Right atrium auricular region (tissue), 2 donors: ENCODE measurements at regions not wholly inside any gene's neighbourhood (a gene's known extent, or its start where the extent isn't known, plus 50 kb on each side); places are given as distances from the start of the nearest gene placed in this dataset.

ENCODE experiments used
- DNase-seq: peaks from one replicate; pipeline ENCODE4 v3.0.0-alpha.2; 2019; ENCODE audit warnings: low spot score
- H3K27ac ChIP-seq, 2 donors: fragments of 200-600 bp; sonication (generic); 1 replicate in 1 of 2; 2 replicates in 1 of 2; pipeline ENCODE4 v1.5.1; 2016 to 2019
- H3K27me3 ChIP-seq, 2 donors: fragments of 200-600 bp; sonication (generic); one replicate each; pipeline versions ENCODE4 v1.5.1 to v1.6.0; 2017 to 2019
- H3K36me3 ChIP-seq: fragments of 200-600 bp; sonication (generic); one replicate; pipeline ENCODE4 v1.5.1; 2016
- H3K4me1 ChIP-seq, 2 donors: fragments of 200-600 bp; sonication (generic); one replicate each; pipeline versions ENCODE4 v1.5.1 to v1.6.0; 2017 to 2019
- H3K4me3 ChIP-seq, 2 donors: fragments of 200-600 bp; sonication (generic); 1 replicate in 1 of 2; 2 replicates in 1 of 2; pipeline ENCODE4 v1.5.1; 2017 to 2019; ENCODE audit warnings: mild to moderate bottlenecking in 1 of 2, moderate library complexity in 1 of 2
- H3K9me3 ChIP-seq, 2 donors: fragments of 200-600 bp; sonication (generic); one replicate each; pipeline ENCODE4 v1.5.1; 2019
- CTCF ChIP-seq, 2 donors: fragments of 200-600 bp; sonication (generic); IDR thresholded peaks; one replicate each; pipeline ENCODE4 v1.5.1; 2019; ENCODE audit warnings: antibody characterized with exemption in 2 of 2

GRCh38 chr6:84455511-84456029 lies 228.1 kb upstream of the CEP162 start:
- Histone ChIP-seq H3K27ac (no peak overlapping the region), H3K36me3 (no peaks in the 10 kb centered on the region), H3K4me1 (no peaks in the 10 kb centered on the region), H3K4me3 (no peak overlapping the region), H3K9me3 (no peaks in the 10 kb centered on the region), H3K27me3 (no peaks in the 10 kb centered on the region)
- DNase-seq: no peak
- no peak for TF ChIP-seq CTCF (IDR thresholded peaks at IDR 0.05)

GRCh38 chr6:84453499-84453898 lies 226.1 kb upstream of the CEP162 start:
- H3K4me3 ChIP-seq: no peak overlapping the region
- H3K9me3 ChIP-seq: no peaks in the 10 kb centered on the region

GRCh38 chr6:84450018-84450417 lies 222.6 kb upstream of the CEP162 start:
- no peak overlapping the region for H3K27ac ChIP-seq
- DNase-seq: no peak
- H3K4me3 ChIP-seq: no peak overlapping the region
- H3K9me3 ChIP-seq: no peaks in the 10 kb centered on the region
- H3K4me1 ChIP-seq: no peaks in the 10 kb centered on the region
- no peaks in the 10 kb centered on the region for H3K27me3 ChIP-seq
- no peaks in the 10 kb centered on the region for H3K36me3 ChIP-seq
- TF ChIP-seq CTCF (IDR thresholded peaks at IDR 0.05): no peak

More at GRCh38 chr6:84453499-84453898, 226.1 kb upstream of the CEP162 start:
- Histone ChIP-seq H3K27ac (no peak overlapping the region), H3K36me3 (no peaks in the 10 kb centered on the region), H3K27me3 (no peaks in the 10 kb centered on the region), H3K4me1 (no peaks in the 10 kb centered on the region)
- TF ChIP-seq CTCF (IDR thresholded peaks at IDR 0.05): no peak
- no peak for DNase-seq

- H3K27ac ChIP-seq: no peak overlapping the region
- DNase-seq: no peak
- no peaks in the 10 kb centered on the region for H3K9me3 ChIP-seq
- H3K36me3 ChIP-seq: no peaks in the 10 kb centered on the region
- no peak overlapping the region for H3K4me3 ChIP-seq
- no peaks in the 10 kb centered on the region for H3K4me1 ChIP-seq
- no peak for TF ChIP-seq CTCF (IDR thresholded peaks at IDR 0.05)
- no peaks in the 10 kb centered on the region for H3K27me3 ChIP-seq
Observed at GRCh38 chr6:84449220-84449619, 221.8 kb upstream of the CEP162 start.

GRCh38 chr6:84448331-84448730 lies 220.9 kb upstream of the CEP162 start:
- Histone ChIP-seq H3K4me3 (no peak overlapping the region), H3K4me1 (no peaks in the 10 kb centered on the region), H3K36me3 (no peaks in the 10 kb centered on the region), H3K27me3 (no peaks in the 10 kb centered on the region), H3K27ac (no peak overlapping the region), H3K9me3 (no peaks in the 10 kb centered on the region)
- no peak for DNase-seq
- TF ChIP-seq CTCF (IDR thresholded peaks at IDR 0.05): no peak

- no peak for DNase-seq
- Histone ChIP-seq H3K27ac (no peak overlapping the region), H3K27me3 (no peaks in the 10 kb centered on the region), H3K9me3 (no peaks in the 10 kb centered on the region), H3K36me3 (no peaks in the 10 kb centered on the region), H3K4me1 (no peaks in the 10 kb centered on the region), H3K4me3 (no peak overlapping the region)
- no peak for TF ChIP-seq CTCF (IDR thresholded peaks at IDR 0.05)
Observed at GRCh38 chr6:84447651-84448050, 220.2 kb upstream of the CEP162 start.
